Breast epithelium (tissue), 3 donors: ENCODE measurements at regions not wholly inside any gene's neighbourhood (a gene's known extent, or its start where the extent isn't known, plus 50 kb on each side); places are given as distances from the start of the nearest gene placed in this dataset.

Experiments
- CTCF ChIP-seq, 3 donors: fragments of 450-650 bp; IDR thresholded peaks; one replicate each; pipeline ENCODE4 v1.5.1; 2016 to 2017; ENCODE audit warnings: antibody characterized with exemption in 3 of 3, mild to moderate bottlenecking in 3 of 3, moderate library complexity in 3 of 3
- POLR2A ChIP-seq: fragments of 450-650 bp; IDR thresholded peaks from one replicate; pipeline ENCODE4 v1.6.1; 2016; ENCODE audit warnings: antibody characterized with exemption, mild to moderate bottlenecking, moderate library complexity
- POLR2AphosphoS5 ChIP-seq, 3 donors: sonication (generic); formaldehyde crosslinking; IDR thresholded peaks; one replicate each; pipeline ENCODE4 v1.6.1; 2017; ENCODE audit warnings: antibody characterized with exemption in 3 of 3

GRCh38 chr12:19689801-19690472 lies 250.6 kb downstream of the AEBP2 start:
- TF ChIP-seq CTCF (IDR thresholded peaks at IDR 0.05) (no peak), POLR2A (no peak), POLR2AphosphoS5 (IDR thresholded peaks at IDR 0.05) (no peak)
